Neutrophil (primary cell): ENCODE measurements at regions not wholly inside any gene's neighbourhood (a gene's known extent, or its start where the extent isn't known, plus 50 kb on each side); places are given as distances from the start of the nearest gene placed in this dataset.

Experiments
- H3K27ac ChIP-seq: fragments of 200-600 bp; sonication (generic); 2 replicates; pipeline ENCODE4 v1.5.1; 2016; ENCODE audit warnings: mild to moderate bottlenecking, moderate library complexity
- H3K27me3 ChIP-seq: fragments of 200-600 bp; sonication (generic); 2 replicates; pipeline ENCODE4 v1.6.0; 2016; ENCODE audit warnings: mild to moderate bottlenecking
- H3K36me3 ChIP-seq: fragments of 200-600 bp; sonication (generic); 2 replicates; pipeline ENCODE4 v1.5.1; 2017
- H3K4me1 ChIP-seq, 2 experiments: fragments of 200-600 bp in 1 of 2; sonication (generic) in 1 of 2; 1 replicate in 1 of 2; 2 replicates in 1 of 2; pipeline versions ENCODE4 v1.5.1 to v1.6.1; 2013 to 2016; ENCODE audit warnings: low read depth in 1 of 2, low read length in 1 of 2, mild to moderate bottlenecking in 1 of 2, moderate library complexity in 1 of 2; ENCODE audit not compliant: control insufficient read depth in 1 of 2, insufficient read depth in 1 of 2
- H3K4me3 ChIP-seq, 2 experiments: fragments of 200-600 bp in 1 of 2; sonication (generic) in 1 of 2; 1 replicate in 1 of 2; 2 replicates in 1 of 2; pipeline ENCODE4 v1.5.1; 2013 to 2016; ENCODE audit warnings: low read depth in 1 of 2, low read length in 1 of 2, mild to moderate bottlenecking in 1 of 2, moderate library complexity in 1 of 2
- H3K9me3 ChIP-seq: fragments of 200-600 bp; sonication (generic); 2 replicates; pipeline ENCODE4 v1.5.1; 2016
- TF ChIP-seq, protein P1 (sequence below): fragments of 200-600 bp; sonication (generic); IDR thresholded peaks from 2 replicates; pipeline ENCODE4 v1.5.1; 2016; ENCODE audit warnings: antibody characterized with exemption

DNA sequence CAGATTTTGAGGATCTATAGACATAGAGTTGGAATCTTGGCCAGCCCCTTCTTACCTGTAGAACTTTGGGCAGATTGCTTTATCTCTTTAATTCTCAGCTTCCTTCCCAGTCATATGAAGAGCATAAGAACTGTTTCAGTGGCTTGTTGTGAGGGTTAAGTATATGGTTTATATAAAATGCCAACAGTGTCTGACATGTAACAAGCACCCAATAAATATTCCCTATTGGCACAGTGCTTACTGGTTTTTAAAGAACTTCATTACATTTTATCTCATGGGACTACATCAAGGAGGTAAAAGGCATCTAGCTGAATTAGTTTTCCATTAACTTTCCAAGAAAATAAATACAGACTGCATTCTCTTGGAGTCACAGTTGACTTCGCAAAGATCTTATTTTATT, 106.7 kb upstream of the LIMCH1 start:
- no peak overlapping the region for H3K27ac ChIP-seq
- H3K9me3 ChIP-seq: no peaks in the 10 kb centered on the region
- H3K36me3 ChIP-seq: no peaks in the 10 kb centered on the region
- no peak overlapping the region for H3K4me3 ChIP-seq
- TF ChIP-seq, protein P1, sequence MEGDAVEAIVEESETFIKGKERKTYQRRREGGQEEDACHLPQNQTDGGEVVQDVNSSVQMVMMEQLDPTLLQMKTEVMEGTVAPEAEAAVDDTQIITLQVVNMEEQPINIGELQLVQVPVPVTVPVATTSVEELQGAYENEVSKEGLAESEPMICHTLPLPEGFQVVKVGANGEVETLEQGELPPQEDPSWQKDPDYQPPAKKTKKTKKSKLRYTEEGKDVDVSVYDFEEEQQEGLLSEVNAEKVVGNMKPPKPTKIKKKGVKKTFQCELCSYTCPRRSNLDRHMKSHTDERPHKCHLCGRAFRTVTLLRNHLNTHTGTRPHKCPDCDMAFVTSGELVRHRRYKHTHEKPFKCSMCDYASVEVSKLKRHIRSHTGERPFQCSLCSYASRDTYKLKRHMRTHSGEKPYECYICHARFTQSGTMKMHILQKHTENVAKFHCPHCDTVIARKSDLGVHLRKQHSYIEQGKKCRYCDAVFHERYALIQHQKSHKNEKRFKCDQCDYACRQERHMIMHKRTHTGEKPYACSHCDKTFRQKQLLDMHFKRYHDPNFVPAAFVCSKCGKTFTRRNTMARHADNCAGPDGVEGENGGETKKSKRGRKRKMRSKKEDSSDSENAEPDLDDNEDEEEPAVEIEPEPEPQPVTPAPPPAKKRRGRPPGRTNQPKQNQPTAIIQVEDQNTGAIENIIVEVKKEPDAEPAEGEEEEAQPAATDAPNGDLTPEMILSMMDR: no peak
- no peaks in the 10 kb centered on the region for H3K27me3 ChIP-seq
- H3K4me1 ChIP-seq: no peaks in the 10 kb centered on the region

- no peaks in the 10 kb centered on the region for H3K4me1 ChIP-seq
- no peaks in the 10 kb centered on the region for H3K9me3 ChIP-seq
- H3K36me3 ChIP-seq: no peaks in the 10 kb centered on the region
- no peaks in the 10 kb centered on the region for H3K27me3 ChIP-seq
- TF ChIP-seq, protein P1: no peak
- no peak overlapping the region for H3K4me3 ChIP-seq
- no peak overlapping the region for H3K27ac ChIP-seq
Observed at GRCh38 chr4:41432219-41432618, 105.7 kb upstream of the LIMCH1 start.

DNA sequence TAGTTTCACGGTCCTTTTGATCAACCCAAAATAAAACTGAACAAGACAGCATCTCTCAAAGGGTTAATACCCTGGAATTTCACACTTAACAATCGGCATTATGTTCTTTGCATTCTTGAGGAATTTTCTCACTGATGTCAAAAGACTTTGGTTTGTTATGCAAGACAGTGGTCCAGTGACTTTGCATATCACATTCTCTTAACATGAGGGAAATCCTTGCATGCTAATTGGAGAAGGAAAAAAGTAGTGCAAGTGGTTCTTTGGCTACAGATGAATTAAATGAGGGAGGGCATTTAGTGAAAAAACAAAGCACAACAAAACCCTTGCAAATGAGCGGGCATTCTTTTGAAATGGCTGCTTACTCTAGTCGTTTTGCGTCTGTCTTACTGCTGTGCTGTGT, 105.1 kb upstream of the LIMCH1 start:
- Histone ChIP-seq H3K4me1 (no peaks in the 10 kb centered on the region), H3K4me3 (no peak overlapping the region), H3K36me3 (no peaks in the 10 kb centered on the region), H3K27me3 (no peaks in the 10 kb centered on the region), H3K9me3 (no peaks in the 10 kb centered on the region), H3K27ac (no peak overlapping the region)
- TF ChIP-seq, protein P1: no peak

DNA sequence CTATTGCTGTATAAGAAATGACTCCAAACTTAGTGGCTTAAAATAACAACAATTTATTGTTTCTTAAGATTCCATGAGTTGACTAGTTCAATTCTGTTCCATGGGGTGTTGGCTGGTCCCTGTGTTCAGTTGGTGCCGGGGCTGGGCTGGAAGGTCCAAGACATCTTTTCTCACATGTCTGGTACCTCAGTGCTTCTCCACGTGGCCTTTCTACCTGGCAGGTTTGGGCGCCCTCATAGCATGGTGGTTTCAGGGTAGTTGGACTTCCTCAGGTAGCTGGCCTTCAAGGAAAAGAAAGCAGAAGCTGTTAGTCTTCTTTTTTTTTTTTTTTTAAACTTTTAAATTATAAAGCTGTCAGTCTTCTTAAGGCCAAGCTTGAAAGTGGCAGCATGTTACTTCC, 104.6 kb upstream of the LIMCH1 start:
- H3K36me3 ChIP-seq: no peaks in the 10 kb centered on the region
- H3K4me1 ChIP-seq: no peaks in the 10 kb centered on the region
- H3K9me3 ChIP-seq: no peaks in the 10 kb centered on the region
- H3K4me3 ChIP-seq: no peak overlapping the region
- H3K27me3 ChIP-seq: no peaks in the 10 kb centered on the region
- H3K27ac ChIP-seq: no peak overlapping the region
- TF ChIP-seq, protein P1: no peak

- no peaks in the 10 kb centered on the region for H3K4me1 ChIP-seq
- no peaks in the 10 kb centered on the region for H3K36me3 ChIP-seq
- no peak overlapping the region for H3K27ac ChIP-seq
- no peaks in the 10 kb centered on the region for H3K27me3 ChIP-seq
- no peaks in the 10 kb centered on the region for H3K9me3 ChIP-seq
- TF ChIP-seq, protein P1: no peak
- no peak overlapping the region for H3K4me3 ChIP-seq
Observed at GRCh38 chr4:41435510-41435909, 102.4 kb upstream of the LIMCH1 start.

GRCh38 chr4:41436419-41436818, 101.5 kb upstream of the LIMCH1 start:
- no peaks in the 10 kb centered on the region for H3K27me3 ChIP-seq
- no peak overlapping the region for H3K4me3 ChIP-seq
- no peak overlapping the region for H3K27ac ChIP-seq
- no peaks in the 10 kb centered on the region for H3K9me3 ChIP-seq
- H3K36me3 ChIP-seq: no peaks in the 10 kb centered on the region
- H3K4me1 ChIP-seq: no peaks in the 10 kb centered on the region
- TF ChIP-seq, protein P1: no peak
